Stimulated activated CD8-positive, alpha-beta memory T cell treated with anti-CD3 and anti-CD28 coated beads, Interleukin-2, amount 100 ng/mL, for 1 hour (primary cell): ENCODE measurements at regions not wholly inside any gene's neighbourhood (a gene's known extent, or its start where the extent isn't known, plus 50 kb on each side); places are given as distances from the start of the nearest gene placed in this dataset.
"Not testable (repeated sequence)": the region's sequence is repeated elsewhere in the genome, so short reads cannot be mapped to it uniquely, and the experiment has no call there.

Experiments used
- DNase-seq, 2 donors: peaks; one replicate each; pipeline ENCODE4 v3.0.0-alpha.2; 2020; ENCODE audit warnings: low read depth in 2 of 2

DNA sequence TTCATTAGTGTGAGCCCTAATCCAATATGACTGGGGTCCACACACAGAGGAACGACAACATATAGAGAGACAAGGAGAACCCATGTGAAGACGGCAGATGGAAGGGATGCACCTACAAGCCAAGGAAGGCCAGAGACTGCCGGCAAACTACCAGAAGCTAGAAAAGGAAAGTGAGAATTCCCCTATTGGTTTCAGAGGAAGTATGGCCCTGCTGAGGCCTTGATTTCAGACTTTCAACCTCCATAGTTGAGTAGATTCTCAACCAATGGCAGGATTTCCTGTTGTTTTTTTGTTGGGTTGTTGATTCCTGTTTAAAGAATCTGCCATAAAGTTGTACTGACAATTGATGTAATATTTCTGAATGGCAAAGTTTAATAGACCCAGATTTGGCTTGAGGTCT is 241.5 kb downstream of the SATB2 start:
- DNase-seq, result no peak

DNA sequence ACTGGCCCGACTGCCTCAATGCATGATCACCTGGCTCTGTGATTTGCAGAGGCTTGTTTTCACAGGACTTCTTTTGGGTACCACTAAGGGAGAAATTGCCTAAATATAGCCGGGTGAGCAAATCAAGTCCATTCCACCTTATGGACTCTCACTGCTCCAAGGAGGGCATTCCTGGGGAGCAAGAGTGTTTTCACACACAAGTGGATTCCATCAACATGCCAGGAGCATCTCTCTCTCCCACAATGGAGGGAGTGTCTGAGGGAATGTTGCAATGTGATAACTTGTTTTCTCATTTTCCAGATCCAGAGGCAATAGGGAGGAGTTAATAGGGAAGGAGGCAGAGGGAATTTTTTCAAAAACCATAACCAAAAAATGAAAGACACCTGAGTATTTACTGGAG is 250.7 kb downstream of the SATB2 start:
- no peak for DNase-seq

DNA sequence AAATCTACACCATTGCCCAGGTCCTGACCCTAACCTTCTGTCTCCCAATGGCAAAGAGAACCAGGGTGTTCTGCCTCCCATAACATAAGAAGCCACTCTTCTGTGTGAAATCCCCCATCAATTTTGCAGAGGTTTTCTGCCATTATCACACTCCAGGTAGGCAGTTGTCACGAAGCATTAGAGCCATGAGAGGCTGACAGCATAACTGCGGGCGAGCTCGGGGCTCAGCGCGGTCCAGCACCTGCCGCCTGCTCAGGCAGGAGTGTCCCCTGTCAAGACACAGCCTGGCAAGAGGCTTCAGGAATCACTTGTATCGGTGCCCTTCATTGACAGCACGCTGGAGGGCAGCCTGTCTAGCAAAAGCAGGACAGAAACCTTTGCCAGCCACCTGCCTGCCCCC is 251.2 kb downstream of the SATB2 start:
- DNase-seq, result no peak

DNA sequence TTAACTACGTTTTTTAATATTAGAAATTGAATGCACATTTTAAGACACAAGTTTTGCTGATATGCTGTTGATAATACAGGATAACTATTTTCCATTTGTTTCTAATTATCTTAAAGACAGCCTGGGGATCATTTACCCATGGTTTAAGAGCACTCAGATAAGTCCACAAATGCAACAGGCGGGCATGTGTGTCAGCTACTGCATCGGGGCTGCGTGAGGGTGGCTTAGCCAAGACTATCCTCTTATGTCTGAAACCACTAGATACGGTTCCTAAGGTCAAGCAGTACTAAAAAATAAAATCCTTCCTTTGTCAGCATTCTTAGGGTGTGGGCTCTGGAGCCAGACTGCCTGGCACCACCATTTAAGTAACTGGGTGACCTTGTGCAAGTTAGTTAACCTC is 254.8 kb downstream of the SATB2 start:
- DNase-seq, result no peak

DNA sequence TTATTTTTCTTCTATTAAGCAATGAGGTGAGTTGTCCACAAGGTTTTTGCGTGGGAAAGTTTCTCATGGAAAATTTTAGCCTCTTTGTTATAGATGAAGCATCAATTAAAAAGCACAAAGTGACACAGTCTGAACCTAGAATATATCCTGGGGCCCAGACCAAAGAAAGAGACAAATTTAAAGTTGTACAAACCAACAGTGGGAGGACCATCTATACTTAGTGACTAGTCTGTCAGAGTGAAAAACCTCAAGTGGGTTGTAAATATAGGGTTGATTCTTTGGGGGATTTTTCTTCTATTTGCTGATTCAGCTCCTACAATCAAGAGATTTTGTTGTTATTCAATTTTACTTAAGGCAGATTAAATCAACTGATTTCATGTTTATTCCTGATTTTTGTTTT is 256.2 kb downstream of the SATB2 start:
- DNase-seq, result no peak

DNA sequence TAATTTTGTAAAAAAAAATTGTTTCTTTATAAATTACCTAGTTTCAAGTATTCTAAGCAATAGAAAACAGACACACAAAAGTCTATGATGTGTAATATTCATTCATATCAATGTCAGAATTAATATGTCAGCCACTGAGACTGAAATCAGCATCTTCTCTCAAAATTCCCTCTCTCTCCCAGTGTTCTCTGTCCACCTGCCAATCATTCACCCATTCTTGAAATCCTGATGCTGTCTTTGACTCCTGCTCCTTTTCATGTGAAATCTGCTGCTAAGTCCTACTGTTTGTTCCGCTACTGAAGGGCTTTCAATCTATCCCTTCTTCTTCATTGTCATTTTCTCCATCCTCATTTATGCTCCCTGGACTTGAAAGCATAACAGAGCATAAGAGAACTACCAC is 257.9 kb downstream of the SATB2 start:
- DNase-seq, result no peak

DNA sequence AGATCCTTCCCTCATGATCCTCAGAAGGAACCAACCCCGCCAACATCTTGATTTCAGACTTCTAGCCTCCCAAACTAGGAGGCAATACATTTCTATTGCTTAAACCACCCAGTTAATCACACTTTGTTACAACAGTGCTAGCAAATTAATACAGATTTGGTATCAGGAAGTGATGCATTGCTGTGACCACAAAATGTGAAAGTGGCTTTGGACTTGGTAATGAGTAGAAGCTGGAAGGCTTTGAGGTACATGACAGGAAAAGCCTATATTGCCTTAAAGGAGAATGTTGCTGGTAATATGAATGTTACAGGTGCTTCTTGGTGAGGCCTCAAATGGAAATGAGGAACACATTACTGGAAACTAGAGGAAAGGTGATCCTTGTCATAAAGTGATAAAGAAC is 260.3 kb downstream of the SATB2 start:
- no peak for DNase-seq

DNA sequence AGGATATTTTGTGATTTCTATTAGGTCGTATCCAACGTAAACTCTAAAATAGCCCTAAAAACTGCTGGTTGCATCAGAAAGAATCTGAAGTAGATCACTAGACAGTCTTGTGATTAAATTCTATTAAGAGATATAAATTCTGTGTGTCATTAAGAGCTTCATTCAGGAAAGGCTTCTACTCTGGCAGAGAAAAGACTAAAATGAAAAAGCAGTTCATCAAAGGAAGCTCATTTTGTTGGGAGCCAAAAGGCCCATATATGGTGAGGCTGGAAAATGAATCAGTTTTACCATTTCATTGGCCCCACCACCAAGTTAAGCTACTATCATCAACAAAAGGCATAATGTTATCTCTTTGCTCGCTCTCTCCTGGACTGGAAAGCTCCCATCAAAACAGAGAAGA is 261.1 kb downstream of the SATB2 start:
- DNase-seq, result no peak

DNA sequence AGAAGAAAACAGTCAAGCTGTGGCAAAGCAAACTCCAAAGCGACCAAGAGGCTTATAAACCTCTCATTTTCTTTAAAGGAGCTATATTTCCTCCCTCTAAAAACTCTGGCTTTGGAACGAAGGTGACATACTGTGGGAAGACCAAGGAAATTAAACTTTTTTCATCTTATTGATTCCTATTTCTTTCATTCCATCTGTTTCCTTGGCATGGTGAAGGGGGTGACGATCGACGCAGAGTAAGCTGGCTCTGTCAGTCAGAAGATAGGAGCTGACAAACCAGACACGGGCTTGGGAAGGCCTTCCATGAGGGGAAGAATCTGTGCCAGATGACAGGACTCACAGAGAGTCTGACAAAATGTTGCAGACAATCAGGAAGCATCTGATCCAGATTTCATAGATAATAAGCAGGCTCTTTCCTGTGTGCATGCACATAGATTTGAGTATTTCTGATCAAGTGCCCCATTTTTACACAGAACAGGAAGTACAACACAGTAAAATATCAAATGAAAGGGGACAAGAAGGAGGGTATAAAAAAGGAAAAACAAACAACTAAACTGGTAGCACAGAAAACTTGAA is 261.7 kb downstream of the SATB2 start:
- no peak for DNase-seq

DNA sequence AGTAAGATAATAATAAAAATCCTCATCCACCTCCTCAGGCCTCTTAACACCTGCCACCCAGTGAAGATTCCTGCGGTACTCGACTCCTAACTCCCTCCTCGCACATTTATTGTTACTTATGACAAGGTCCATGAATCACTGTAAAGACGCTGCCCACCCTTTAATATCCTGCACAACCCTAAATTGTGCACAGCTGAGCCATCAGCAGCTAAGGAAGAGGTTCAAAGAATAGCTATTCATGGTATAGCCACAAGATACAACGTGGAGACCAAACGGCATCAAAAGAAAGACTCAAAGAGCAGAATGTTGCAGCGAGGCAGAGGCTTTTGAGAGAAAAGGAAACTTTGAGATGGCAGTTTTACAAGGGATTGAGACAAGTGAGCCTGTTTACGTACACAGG is 266.3 kb downstream of the SATB2 start:
- no peak for DNase-seq

DNA sequence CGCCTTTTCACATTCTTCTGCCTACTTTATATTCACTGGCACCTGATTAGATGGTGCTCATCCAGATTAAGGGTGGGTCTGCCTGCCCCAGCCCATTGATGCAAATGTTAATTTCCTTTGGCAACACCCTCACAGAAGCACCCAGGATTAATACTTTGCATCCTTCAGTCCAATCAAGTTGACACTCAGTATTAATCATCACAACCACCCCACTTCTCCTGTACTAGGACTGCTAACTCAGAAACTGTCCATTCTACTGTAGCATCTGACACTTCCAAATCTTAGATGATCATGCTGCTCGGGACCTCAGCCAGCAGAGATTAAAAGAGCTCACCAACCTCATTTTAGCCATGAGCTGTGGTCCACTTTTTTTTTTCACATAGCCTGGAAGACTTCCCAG is 268.5 kb downstream of the SATB2 start:
- no peak for DNase-seq

DNA sequence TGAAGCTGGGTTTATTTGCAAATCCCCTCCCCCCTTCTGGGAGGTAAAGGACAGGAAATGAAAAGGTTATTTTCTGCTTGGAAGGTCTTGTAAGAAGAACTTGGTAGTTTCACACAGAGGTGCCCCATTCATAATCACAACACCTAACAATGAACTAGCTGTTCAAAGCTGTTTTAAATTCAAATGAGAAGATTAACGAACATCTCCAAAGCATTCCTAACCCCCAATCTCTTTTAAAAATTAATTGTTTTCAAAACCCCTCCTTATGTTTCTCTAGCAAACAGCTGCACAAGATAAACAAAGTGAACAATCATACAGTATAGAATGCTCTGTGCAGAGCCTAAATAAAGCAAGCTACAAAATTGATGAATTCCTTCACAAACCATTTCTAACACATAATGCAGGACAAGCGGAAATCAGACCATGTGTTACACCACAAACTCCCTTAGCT is 271.4 kb downstream of the SATB2 start:
- DNase-seq, result no peak

DNA sequence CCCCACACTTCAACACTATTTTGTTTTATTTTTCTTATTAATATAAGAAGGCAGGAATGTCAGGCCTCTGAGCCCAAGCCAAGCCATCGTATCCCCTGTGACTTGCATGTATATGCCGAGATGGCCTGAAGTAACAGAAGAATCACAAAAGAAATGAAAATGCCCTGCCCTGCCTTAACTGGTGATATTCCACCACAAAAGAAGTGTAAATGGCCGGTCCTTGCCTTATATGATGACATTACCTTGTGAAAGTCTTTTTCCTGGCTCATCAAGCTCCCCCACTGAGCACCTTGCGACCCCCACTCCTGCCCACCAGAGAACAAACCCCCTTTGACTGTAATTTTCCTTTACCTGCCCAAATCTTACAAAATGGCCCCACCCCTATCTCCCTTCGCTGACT is 272.6 kb downstream of the SATB2 start:
- DNase-seq, result not testable (repeated sequence)

DNA sequence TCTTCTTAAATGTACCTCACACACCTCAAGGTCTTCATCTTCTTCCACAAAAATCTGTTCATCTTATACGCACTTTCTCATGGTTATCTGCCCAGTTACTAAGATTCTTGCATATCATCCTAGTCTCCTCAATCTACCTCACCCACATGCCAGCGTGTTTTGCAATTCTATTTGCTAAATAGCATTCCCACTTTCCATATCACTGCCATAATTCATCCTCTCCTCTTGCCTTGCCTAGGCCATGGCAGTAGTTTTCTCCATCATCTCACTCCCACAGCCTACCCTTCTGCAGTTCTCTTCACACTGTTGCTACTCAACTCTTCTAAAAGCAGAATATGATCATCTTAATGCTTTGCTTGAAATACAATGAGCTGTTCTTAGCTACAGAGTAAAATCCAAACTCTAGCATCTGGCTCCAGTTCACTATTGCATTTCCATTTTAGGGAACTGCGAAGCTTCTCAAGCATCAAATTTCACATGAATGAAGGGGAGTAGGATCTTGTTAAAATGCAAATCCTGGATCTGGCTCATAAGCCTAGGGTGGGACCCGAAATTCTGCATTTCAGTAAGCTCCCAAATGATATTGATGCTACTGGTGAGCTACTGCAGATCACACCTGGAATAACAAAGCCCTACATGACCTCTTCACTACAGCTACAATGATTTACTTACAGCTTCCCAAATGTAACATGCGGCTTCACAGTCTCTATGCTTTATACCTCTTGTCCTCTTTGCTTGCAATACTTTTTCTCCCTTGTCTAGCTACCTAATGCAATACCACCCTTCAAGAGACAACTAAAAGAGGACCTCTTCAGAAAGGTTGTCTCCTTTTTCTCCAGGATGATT is 293.9 kb downstream of the SATB2 start:
- no peak for DNase-seq

DNA sequence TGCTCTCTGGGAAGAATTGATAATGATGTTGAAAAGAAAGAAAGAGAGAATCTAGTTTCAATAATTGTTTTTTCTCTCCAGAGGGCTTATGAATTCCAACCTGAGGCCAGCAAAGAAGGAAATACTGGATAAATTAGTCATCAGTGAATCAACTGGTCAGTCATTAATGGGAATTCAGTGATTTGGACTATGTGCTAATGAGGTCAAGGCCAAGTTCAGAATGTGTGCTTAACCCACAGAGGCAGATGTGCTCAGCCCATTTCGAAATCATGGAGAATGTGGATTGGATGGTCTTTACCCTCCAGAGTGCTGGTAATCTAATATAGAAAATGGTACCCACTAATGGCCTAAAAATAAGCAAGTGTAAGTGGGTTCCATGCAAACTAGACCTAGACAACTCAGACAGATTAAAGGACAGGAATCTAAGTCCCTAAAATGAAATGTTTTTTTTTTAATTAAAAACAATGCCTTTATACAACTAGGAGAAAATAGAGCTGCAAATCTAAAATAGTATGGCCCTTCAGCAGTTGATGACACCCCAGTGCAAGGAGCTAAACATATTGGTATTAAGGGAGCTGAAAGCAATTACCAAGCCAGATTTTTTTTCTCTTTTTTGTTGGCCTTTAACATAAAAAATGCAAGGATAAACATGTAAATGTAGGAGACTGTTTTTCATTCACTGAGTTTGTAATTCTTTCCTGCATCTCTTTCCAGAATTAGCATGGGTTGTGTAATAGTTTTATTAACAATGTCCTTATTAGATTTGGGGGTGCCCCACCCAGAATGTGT is 296.9 kb downstream of the SATB2 start:
- DNase-seq, result no peak

DNA sequence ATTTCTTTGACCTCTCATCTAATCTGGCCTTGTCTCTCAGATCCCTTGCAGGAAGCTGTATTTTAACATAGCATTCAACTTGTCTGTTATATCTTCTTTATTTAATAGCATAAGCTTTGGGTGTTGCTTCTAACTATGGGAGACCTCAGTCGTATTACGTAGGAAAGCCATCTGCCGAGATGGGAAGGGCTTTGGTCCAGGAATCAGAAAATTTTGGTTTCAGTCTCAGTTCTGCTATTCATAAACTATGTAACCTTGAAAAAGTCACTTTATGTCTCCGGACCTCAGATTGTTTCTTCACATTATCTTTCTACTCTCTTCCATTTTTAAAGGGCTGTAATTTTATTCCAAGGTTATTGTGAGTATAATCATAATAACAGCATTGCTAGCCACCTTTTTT is 297.7 kb downstream of the SATB2 start:
- no peak for DNase-seq

DNA sequence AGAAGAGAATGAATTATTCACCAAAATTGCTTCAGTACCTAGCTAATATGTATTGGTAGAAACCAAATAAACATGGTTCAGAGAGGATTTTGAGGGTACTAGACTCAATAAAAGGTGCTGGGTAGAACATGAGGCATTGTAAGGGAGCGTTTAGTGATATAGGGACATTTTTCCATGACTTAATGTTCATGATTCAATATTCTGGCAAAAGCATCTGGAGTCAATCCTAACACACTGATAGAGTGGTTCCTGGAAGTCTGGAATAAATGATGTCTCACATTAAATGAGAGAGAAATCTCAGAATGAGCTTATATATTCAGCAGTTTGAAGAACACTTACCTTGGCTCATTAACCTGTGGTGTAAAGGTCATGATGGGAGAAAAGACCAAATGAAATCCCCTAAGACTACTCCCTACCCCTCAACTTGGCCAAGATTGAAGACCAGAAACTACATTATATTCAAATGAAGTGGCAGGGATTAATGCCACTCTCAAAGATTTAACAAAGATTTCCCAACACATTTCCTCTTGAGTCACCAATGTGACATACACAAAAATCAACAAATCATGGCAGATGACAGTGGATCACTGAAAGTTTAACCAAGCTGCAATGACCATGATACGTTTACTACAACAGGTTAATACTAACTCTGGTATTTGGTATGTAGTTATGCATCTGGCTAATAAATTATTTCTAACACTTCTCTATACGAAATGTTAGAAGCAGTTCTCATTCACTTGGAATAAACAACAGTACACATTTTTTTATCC is 309.5 kb downstream of the SATB2 start:
- no peak for DNase-seq

DNA sequence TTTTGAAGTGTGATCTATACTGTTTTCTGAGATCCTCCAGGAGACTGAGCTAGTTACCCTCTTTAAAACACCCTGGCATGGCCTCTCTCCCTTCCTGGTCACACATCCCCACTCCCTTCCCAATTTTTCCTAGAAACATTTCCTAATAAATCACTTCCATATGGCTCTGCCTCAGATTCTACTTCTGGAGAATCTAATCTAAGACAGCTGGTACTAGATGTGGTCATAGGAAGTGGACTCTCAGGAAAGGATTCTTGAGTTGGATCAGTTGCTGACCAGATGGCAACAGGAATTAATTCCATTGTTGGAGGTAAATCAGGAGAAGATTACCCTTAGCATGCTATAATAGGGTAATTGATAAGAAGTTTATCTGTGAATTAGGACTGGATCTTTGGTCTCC is 310.5 kb downstream of the SATB2 start:
- DNase-seq, result no peak

DNA sequence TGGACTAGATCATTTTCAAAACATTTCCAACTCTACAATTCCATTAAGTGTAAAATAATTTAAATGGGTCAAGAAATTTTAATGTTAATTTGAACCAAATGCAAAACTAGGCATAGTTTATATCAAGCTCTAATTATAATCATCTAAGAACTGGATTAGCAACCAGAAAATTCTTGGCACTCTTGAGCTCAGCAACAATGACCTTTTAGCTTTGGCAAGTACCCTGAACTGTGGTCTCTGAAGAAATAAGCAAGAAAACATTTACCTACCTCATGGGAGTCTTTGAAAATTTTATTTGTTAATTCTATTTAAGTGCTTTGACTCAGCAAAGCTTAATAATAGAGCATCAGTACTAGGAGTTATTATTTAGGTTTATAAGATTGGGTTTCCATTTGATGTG is 313.2 kb downstream of the SATB2 start:
- DNase-seq, result no peak

DNA sequence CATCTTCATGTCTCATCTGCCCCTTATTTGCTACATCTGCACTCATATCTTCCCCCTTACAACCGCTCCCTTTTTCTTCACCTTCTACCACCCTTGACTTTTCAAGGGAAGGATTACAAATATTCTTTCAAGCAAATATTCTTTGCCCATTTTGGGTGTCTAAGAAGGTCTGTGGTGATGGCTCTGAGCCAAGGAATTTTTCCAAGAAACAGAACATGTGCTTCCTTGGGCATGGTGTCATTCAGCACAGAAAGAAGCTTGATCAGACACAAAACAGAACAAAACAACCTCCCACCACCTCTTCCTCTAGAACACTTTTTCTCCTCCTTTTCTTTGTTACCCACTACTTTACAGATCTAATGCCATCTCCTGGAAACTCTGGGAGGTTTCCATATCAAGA is 313.7 kb downstream of the SATB2 start:
- no peak for DNase-seq

DNA sequence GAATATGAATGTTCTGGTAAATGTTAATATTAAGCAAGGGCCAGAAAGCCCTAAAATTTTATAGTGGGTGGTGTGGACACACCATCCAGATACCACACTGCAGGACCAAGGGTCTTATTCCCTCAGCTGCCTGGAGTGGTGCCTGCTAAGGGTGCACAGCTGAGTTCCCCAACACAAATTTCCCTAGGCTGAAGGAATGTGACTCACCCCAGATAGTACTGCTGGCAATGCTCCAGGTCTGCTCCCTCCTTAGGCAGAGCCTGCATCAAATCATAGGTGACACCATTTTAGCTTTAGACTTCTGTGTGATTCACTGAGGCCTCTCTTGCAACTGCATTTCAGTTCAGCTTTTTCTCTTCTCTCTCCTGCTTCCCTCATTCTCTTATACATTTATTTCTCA is 321.1 kb downstream of the SATB2 start:
- DNase-seq, result no peak

DNA sequence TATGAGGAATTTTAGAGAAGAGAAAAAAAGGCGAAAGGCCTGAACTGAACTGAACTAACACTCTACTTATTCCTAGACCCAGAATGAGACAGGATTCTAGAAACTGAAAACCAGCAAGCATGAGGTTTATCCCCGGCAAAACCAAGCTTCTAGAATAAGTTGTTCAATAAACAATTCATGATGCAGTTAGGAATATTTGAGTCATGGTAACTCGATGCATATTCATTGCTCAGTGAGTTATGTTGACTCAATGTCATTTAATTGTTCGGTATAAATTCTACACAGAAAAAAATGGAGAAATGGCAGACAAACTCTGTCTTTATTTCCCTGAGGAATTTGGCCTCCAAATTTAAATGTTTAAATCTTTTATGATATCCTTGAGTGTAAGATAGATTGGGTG is 321.5 kb downstream of the SATB2 start:
- no peak for DNase-seq
